Small intestine (tissue), 7 donors: ENCODE measurements at regions not wholly inside any gene's neighbourhood (a gene's known extent, or its start where the extent isn't known, plus 50 kb on each side); places are given as distances from the start of the nearest gene placed in this dataset.

ENCODE experiments used
- DNase-seq, 2 donors: peaks; one replicate each; pipeline versions ENCODE4 v3.0.0 to v3.0.0-alpha.2; 2013
- FAIRE-seq: peaks from 2 replicates; lab custom pipeline; 2012; peaks lifted over from hg19 to GRCh38; lab: Jason Lieb, UNC
- H3K27ac ChIP-seq, 3 donors: one replicate each; pipeline ENCODE4 v1.5.1; 2013; ENCODE audit warnings: low read length in 2 of 3, mild to moderate bottlenecking in 2 of 3, control low read depth in 1 of 3, inconsistent platforms in 1 of 3, low read depth in 1 of 3, moderate library complexity in 1 of 3
- H3K27me3 ChIP-seq, 3 donors: one replicate each; pipeline ENCODE4 v1.6.1; 2013; ENCODE audit warnings: low read length in 3 of 3, inconsistent platforms in 1 of 3; ENCODE audit not compliant: control insufficient read depth in 3 of 3, insufficient read depth in 3 of 3
- H3K36me3 ChIP-seq, 3 donors: one replicate each; pipeline ENCODE4 v1.6.1; 2013; ENCODE audit warnings: low read length in 3 of 3, inconsistent platforms in 1 of 3, low read depth in 1 of 3, mild to moderate bottlenecking in 1 of 3, moderate library complexity in 1 of 3; ENCODE audit not compliant: control insufficient read depth in 3 of 3, insufficient read depth in 2 of 3
- H3K4me1 ChIP-seq, 3 donors: one replicate each; pipeline ENCODE4 v1.6.1; 2013; ENCODE audit warnings: low read length in 2 of 3, inconsistent platforms in 1 of 3, low read depth in 1 of 3, mild to moderate bottlenecking in 1 of 3, moderate library complexity in 1 of 3; ENCODE audit not compliant: control insufficient read depth in 3 of 3, insufficient read depth in 2 of 3
- H3K4me3 ChIP-seq, 3 donors: one replicate each; pipeline ENCODE4 v1.5.1; 2013; ENCODE audit warnings: low read length in 3 of 3, control low read depth in 1 of 3, inconsistent platforms in 1 of 3, low read depth in 1 of 3, mild to moderate bottlenecking in 1 of 3, moderate library complexity in 1 of 3
- H3K9me3 ChIP-seq, 2 donors: one replicate each; pipeline ENCODE4 v1.6.1; 2013; ENCODE audit warnings: low read depth in 1 of 2, low read length in 1 of 2; ENCODE audit not compliant: control insufficient read depth in 2 of 2, insufficient read depth in 1 of 2
- WGBS, 3 donors: extraction: QIAGEN DNeasy Blood & Tissue Kit; methylation state at CpG; one replicate each; pipeline ENCODE4 v1.1.7; 2013; 5-methylcytosine and 5-hydroxymethylcytosine counted together
- donor health status: healthy with polysubstance abuse.
- donor health status: control.
- donor health status: control.
- donor health status: Bipolar disorder and iron deficiency.
- donor health status: healthy.

DNA sequence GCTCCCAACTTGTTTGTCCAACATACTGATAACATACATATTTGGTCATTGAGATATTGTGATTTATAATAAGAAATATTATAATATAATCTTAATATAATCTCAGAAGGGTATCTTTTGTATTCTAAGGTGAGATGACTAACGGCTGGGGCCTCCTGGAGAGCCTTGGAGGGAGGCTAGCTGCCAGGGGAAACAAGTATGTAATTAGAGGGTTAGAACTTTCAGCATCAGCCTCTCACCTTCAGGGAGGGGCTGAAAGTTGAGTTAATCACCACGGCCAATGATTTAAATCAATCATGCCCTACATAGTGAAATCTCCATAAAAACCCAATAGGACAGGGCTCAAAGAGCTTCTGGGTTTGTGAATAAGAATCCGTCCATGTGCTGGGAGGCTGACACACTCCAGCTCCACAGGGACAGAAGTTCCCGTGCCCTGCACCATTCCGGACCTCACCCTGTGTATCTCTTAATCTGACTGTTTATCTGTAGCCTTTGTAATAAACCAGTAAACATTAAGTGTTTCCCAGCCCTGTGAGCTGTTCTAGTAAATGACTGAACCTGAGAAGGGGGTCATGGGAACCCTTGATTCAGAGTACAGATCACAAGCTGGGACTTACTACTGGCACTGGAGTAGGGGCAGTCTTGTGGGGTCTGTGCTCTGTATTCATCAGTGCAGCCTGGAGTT is 86.3 kb upstream of the STEAP1B start:
- Histone ChIP-seq H3K27ac (no peak overlapping the region), H3K4me3 (no peak overlapping the region), H3K36me3 (no peaks in the 10 kb centered on the region), H3K9me3 (no peaks in the 10 kb centered on the region), H3K4me1 (peaks cover 0 to 25% (median 0%) of the 10 kb centered on the region in 3 donors), H3K27me3 (no peaks in the 10 kb centered on the region)
- FAIRE-seq (no peak), DNase-seq (no peak)
- 44 to 73% (median 60%) methylated on average over 5 of the region's 5 CpGs for WGBS, 3 donors

DNA sequence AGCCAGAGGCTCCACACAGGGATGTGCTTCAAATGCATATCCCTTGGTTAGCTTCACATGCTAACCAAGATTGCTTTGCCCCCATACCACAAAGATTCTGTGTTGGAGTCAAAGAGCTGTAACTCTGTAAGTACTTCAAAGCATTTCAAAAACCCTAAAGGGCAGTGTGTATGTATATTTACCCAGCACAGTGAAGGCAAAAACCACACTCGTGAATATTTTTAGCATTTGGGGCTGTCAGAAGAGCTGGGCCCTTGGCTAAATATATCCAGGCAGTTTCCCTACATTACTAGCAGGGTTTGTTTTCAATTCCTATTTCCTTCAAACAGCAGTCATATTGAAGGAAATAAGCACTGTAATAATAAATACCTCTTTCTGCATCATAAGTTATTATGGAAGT is 84.2 kb upstream of the STEAP1B start:
- no peak for DNase-seq
- Histone ChIP-seq H3K4me3 (no peak overlapping the region), H3K4me1 (peaks cover 0 to 25% (median 0%) of the 10 kb centered on the region in 3 donors), H3K9me3 (no peaks in the 10 kb centered on the region), H3K27me3 (no peaks in the 10 kb centered on the region), H3K27ac (no peak overlapping the region), H3K36me3 (no peaks in the 10 kb centered on the region)
- 58 to 86% (median 68%) methylated on average over 1 of the region's 1 CpG for WGBS, 3 donors
- FAIRE-seq, result no peak

- peak overlapping the region in 1 of 3 donors; percentile 65 for H3K27ac ChIP-seq
- peak; percentile 77 to 87 for DNase-seq
- peaks cover 0 to 27% (median 0%) of the 10 kb centered on the region in 3 donors for H3K4me1 ChIP-seq
- H3K4me3 ChIP-seq, result no peak overlapping the region
- H3K9me3 ChIP-seq, result peaks cover 0 to 3% of the 10 kb centered on the region in 2 donors
- FAIRE-seq, result no peak
- no peaks in the 10 kb centered on the region for H3K27me3 ChIP-seq
- H3K36me3 ChIP-seq, result no peaks in the 10 kb centered on the region
- 40 to 63% (median 45%) methylated on average over 7 of the region's 7 CpGs for WGBS, 3 donors
These were observed 83.1 kb upstream of the STEAP1B start for GRCh38 chr7:22582863-22583622.

DNA sequence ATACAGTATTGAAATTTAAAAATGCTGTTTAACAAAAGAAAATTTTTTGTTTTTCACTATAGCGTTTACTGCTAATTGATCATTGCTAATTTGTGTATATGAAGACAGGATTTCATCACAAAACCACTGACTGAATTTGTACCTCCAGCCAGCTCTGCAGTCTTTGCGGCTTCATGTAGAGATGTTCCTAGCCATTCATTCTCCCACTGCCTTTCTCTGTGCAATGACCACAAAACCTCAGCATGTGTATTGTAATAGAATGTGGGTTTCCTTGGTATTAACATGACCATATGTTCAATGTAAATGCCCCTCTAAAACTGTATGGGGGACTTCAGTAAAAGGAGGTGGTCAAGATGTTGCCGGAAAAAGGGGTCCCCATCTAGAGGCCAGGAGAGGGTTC is 81.1 kb upstream of the STEAP1B start:
- H3K4me1 ChIP-seq, result peaks cover 0 to 29% (median 0%) of the 10 kb centered on the region in 3 donors
- no peaks in the 10 kb centered on the region for H3K36me3 ChIP-seq
- WGBS, 3 donors, result 83 to 91% (median 87%) methylated on average over 3 of the region's 3 CpGs
- DNase-seq (no peak), FAIRE-seq (no peak)
- no peaks in the 10 kb centered on the region for H3K27me3 ChIP-seq
- H3K27ac ChIP-seq, result no peak overlapping the region
- peaks cover 0 to 3% of the 10 kb centered on the region in 2 donors for H3K9me3 ChIP-seq
- no peak overlapping the region for H3K4me3 ChIP-seq

- peaks cover 0 to 29% (median 0%) of the 10 kb centered on the region in 3 donors for H3K4me1 ChIP-seq
- DNase-seq, result no peak
- WGBS, 3 donors, result 80 to 89% (median 85%) methylated on average over 2 of the region's 2 CpGs
- no peak for FAIRE-seq
- no peak overlapping the region for H3K4me3 ChIP-seq
- peaks cover 0 to 3% of the 10 kb centered on the region in 2 donors for H3K9me3 ChIP-seq
- no peak overlapping the region for H3K27ac ChIP-seq
- H3K27me3 ChIP-seq, result no peaks in the 10 kb centered on the region
- H3K36me3 ChIP-seq, result no peaks in the 10 kb centered on the region
These were observed 80.0 kb upstream of the STEAP1B start for GRCh38 chr7:22579961-22580360.

DNA sequence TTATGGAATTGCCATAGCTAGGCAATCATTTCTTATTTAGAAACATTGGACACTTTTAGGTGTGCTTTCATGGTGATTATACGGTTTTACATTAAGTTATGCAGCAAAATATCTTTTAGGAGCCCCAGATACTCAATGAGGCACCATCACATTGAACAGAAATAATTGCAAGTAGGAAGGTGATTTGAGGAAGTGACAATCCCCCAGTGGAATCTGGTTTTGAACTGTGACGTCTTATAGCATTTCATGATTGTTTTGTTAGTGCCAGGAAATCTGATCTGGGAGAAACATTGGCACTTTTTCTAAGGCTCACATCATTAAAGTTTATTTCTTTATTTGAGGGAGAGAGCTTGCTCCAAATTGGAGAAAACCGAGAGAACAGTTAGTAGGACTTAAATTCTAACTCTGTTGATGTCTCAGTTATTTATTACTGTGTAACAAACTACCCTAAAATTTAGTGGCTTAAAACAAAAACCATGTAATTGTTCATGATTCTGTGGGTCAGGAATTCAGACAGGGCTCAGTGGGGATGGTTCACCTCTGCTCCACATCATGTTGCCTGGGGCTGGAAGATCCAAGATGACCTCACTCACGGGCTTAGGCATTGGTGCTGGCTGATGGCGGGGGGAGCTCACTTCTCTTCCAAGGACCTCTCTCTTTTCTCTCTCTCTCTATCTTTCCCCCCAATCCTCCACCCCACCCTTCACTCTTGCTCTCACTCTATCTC is 78.2 kb upstream of the STEAP1B start:
- Histone ChIP-seq H3K9me3 (peaks cover 0 to 3% of the 10 kb centered on the region in 2 donors), H3K4me3 (no peak overlapping the region), H3K27ac (peak overlapping the region in 2 of 3 donors; percentile 57 to 78), H3K27me3 (no peaks in the 10 kb centered on the region), H3K4me1 (peaks cover 0 to 21% (median 0%) of the 10 kb centered on the region in 3 donors), H3K36me3 (peaks cover 0 to 2% (median 0%) of the 10 kb centered on the region in 3 donors)
- no peak for DNase-seq
- 52 to 68% (median 56%) methylated on average over 5 of the region's 5 CpGs for WGBS, 3 donors
- no peak for FAIRE-seq

DNA sequence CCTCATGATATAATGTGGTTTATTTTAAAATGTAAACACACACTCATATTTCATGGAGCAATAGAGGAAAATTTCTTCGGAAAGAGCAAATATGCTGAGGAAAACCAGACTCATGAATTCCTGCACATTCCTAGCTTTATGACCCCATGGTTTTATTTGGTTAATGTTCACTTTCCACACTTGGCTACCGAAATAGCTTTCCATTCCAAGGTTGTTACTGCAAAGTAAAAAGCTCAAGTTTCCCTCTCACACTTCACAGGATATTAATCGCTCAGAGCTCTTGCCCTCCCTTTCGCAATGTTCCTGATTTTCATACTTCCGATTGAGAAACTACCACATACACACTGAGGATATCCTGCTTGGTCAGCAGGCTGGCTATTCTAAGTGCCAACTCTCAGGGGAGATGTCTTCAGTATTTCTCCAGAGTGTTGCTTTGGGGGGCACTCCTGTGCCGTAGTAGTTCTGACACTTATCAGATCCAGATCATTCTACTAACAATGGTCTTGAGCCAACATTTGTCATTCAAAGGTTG is 77.5 kb upstream of the STEAP1B start:
- Histone ChIP-seq H3K36me3 (peaks cover 0 to 2% (median 0%) of the 10 kb centered on the region in 3 donors), H3K9me3 (peaks cover 0 to 3% of the 10 kb centered on the region in 2 donors), H3K27me3 (no peaks in the 10 kb centered on the region), H3K4me3 (no peak overlapping the region), H3K27ac (peak overlapping the region in 2 of 3 donors; percentile 57 to 78), H3K4me1 (peaks cover 0 to 14% (median 0%) of the 10 kb centered on the region in 3 donors)
- FAIRE-seq, result no peak
- 14 to 37% (median 31%) methylated on average over 6 of the region's 6 CpGs for WGBS, 3 donors
- peak in 1 of 2 donors; percentile 77 for DNase-seq
